ENCODE measurements at regions not wholly inside any gene's neighbourhood (a gene's known extent, or its start where the extent isn't known, plus 50 kb on each side); places are given as distances from the start of the nearest gene placed in this dataset.
"Not testable (repeated sequence)": the region's sequence is repeated elsewhere in the genome, so short reads cannot be mapped to it uniquely, and the experiment has no call there.

GRCh38 chr9:31821583-31821982 lies 562.9 kb upstream of the ACO1 start:
- no peak for DNase-seq (ENCODE audit: low spot score)

GRCh38 chr9:31823365-31823764 lies 561.1 kb upstream of the ACO1 start:
- DNase-seq (ENCODE audit: low spot score), result no peak

DNA sequence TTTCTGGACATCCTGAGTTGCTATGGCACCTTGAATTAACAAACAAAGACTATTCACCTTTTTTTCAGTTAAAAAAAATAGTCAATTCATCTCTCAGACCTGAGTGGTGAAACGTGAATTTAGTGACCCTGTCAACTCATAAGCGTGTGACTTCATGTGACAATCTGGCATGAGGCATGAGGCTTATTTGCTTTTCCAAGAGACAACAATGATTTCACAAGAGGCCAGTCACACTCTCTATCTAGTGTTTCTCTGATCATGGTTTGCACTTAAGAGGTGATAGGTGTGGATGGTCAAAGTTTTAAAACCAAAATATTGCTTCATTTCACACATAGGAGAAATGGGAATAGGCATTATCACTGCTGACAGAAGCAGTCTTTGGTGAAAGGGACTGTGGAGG lies 559.6 kb upstream of the ACO1 start:
- DNase-seq (ENCODE audit: low spot score), result no peak

GRCh38 chr9:31837211-31837610 lies 547.2 kb upstream of the ACO1 start:
- DNase-seq (ENCODE audit: low spot score), result no peak

DNA sequence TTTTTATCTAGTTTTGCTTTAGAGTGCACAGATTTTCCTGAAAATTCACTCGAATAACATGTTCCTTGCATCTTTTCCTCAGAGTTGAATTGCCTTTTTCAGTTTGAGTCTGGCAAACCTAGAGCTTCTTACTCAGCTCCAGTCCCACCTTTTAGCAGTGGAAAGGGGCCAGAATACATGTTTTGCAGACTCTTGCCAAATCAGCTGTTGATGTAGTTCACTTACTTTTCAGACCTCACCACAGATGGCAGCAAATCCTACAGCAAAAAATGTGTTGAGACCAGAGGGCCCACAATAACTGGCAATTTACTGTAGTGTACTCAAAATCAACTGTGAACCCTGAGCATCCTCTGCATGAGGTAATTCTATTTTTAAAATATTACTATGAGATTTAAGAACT lies 545.2 kb upstream of the ACO1 start:
- no peak for DNase-seq (ENCODE audit: low spot score)

DNA sequence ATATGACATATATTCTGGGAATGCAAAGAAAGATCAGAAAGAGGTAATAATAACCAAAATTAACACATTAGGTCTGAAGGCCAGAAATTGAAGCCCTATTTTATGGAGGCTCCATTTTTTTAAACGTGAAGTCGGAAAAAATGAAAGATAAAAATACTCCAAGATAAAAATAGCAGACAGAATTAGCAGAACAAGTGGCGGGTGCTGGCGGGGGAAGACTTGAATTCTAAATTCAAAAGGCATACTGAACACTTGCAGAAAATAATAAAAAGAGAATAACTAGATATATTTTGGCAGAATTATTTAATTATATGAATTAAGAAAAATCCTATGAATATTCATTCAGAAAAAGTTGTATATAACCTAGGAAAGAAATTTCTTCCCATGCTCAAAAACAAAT lies 543.7 kb upstream of the ACO1 start:
- DNase-seq (ENCODE audit: low spot score), result no peak

GRCh38 chr9:31847963-31848362 lies 536.5 kb upstream of the ACO1 start:
- no peak for DNase-seq (ENCODE audit: low spot score)

- DNase-seq (ENCODE audit: low spot score), result no peak
These were observed 535.7 kb upstream of the ACO1 start for GRCh38 chr9:31848505-31849285.

- DNase-seq (ENCODE audit: low spot score), result no peak
These were observed 530.3 kb upstream of the ACO1 start for GRCh38 chr9:31854187-31854586.

DNA sequence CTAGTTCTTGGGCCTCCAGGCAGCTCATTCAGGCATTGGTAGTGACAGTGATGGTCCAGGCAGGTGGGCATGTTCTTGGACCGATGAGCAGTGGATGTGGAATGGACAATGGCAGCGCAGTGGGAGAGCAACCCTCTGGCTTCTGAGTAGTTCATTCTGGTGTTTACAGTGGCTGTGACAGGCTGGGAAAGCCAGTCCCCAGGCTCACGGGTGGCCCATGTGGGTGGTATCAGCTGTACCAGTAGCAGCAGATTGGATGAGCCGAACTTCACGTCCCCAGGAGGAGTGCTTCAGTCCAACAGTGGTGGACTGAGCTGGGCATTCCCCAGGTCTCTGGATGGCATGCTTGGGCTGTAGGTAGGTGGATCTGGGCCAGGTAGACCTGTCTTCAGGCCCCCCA lies 515.6 kb upstream of the ACO1 start:
- no peak for DNase-seq (ENCODE audit: low spot score)

GRCh38 chr9:31870276-31870675 lies 514.2 kb upstream of the ACO1 start:
- no peak for DNase-seq (ENCODE audit: low spot score)

- no peak for DNase-seq (ENCODE audit: low spot score)
These were observed 510.7 kb upstream of the ACO1 start for GRCh38 chr9:31873722-31874121.

DNA sequence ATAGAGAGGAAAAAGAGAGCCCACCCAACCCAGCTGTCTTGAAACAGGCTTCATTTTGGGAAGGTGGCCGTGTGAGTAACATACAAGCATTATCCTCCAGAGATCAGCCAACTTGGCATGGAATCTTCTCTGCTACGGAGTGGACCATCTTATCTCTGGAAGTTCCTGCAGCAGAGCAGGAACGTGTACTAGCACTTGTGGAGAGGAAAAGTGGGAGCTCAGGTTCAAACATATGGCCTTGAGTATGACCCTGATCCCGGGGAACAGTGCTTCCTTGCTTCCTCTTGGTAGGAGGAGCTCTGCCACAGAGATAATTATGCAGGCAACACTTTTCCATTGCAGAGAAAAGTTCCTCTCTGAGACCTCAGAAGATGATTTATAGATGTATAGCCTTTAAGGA lies 490.4 kb upstream of the ACO1 start:
- DNase-seq (ENCODE audit: low spot score), result no peak

DNA sequence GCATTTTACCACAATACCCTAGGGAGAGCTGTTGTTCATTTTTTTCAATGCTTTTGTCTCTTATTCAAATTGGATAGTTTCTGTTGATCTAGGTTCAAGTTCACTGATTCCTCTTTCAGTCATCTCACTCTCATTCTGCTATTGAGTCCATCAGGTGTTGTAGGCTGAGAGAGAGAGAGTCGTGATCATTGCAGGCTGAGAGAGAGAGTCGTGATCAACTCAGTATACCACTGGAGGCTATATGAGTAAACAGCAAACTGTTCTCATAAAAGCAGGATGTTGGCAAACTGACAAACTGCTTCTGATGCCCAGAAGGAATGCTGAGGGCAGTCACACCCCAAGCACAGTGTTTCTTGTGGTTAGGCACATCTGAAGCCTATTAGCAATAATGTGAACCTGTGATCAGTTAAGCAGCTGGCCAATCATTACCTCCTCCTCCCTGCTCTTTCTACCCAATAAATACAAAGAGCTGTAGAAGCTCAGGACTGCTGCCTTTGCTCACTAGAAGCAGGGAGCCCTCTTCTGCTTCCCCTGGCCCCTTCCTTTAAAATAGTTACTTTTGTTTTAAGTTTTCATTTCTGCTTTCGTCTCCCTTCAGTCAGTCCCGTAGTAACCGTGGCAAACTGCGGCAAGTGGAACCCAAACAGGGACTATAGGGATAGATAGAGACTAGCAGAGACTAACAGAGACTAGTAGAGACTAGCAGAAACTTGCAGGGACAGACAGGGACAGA lies 476.1 kb upstream of the ACO1 start:
- DNase-seq (ENCODE audit: low spot score), result no peak

DNA sequence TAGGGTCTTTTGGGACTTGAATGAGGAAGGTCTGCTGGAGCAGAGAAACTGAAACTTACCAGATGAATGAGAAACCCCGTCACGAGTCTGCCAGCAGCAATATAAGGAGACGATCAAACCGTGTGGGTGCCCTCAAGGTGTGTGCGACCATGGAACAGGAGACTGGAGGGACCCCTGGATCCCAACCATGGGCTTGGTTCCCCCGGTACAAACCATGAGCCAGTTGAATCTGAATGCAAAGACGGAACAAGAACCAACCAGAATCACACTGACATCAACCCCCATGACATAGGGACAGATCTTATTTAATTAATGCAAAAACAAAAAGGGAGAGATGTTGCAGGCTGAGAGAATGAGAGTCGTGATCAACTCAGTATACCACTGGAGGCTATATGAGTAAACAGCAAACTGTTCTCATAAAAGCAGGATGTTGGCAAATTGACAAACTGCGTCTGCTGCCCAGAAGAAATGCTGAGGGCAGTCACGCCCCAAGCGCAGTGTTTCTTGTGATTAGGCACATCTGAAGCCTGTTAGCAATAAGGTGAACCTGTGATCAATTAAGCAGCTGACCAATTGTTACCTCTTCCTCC lies 475.5 kb upstream of the ACO1 start:
- no peak for DNase-seq (ENCODE audit: low spot score)

- DNase-seq (ENCODE audit: low spot score), result no peak
These were observed 471.8 kb upstream of the ACO1 start for GRCh38 chr9:31912636-31913035.

DNA sequence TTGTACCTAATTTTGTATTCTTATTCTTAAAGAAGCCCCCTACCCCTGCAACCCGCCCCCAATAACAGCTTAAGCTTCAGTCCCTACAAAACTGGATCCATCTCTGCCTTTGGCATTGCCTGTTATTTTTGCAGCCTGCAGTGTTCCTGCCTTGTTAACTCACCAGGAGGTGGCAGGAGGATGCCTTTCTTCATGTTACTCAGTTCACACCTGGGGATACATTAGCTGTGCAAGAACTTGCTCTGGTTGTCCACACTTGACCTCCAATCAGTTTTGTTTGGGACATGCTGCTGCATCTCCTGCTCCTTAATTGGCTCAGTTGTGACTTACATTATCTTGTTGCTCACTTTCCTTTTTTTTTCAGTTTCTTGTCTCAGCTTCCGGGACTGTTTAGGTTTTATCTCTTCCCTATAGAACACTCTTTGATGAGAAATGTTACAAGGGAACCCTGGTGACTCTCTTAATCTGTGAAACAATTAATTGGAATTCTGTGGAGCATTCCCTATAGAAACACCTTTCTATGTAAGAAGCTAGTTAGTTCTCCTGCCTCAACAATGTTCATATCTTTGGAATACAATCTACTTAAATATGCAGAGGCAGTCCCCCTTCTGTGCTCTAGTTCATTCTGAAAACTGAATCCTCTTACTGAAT lies 467.7 kb upstream of the ACO1 start:
- no peak for DNase-seq (ENCODE audit: low spot score)

GRCh38 chr9:31937737-31938136 lies 446.7 kb upstream of the ACO1 start:
- DNase-seq (ENCODE audit: low spot score), result not testable (repeated sequence)

DNA sequence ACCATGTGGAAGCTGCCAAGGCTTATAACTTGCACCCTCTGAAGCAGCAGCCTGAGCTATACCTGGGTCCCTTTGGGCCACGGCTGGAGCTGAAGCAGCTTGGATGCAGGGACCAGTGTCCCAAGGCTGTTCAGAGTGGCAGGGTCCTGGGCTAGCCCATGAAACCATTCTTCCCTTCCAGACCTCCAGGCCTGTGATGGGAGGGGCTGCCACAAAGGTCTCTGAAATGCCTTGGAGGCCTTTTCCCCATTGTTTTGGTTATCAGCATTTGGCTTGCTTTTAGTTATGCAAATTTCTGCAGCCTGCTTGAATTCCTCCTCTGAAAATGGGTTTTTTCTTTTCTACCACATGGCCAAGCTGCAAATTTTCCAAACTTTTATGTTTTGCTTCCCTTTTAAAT lies 433.7 kb upstream of the ACO1 start:
- no peak for DNase-seq (ENCODE audit: low spot score)

DNA sequence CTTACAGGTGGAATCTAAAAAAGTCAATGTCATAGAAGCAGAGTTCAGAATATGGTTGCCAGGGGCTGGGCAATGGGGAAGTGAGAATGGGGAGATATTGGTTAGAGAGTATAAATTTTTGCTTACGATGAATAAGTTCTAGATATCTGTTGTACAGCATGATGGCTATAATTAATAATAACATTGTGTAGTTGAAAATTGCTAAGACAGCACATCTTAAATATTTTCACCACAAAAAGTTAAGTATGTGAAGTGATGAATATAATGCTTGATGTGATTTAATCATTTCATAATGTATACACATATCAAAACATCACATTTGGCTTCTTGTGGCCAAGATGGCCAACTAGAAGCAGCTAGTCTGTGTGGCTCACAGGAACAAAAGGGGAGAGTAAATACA lies 425.9 kb upstream of the ACO1 start:
- DNase-seq (ENCODE audit: low spot score), result no peak

DNA sequence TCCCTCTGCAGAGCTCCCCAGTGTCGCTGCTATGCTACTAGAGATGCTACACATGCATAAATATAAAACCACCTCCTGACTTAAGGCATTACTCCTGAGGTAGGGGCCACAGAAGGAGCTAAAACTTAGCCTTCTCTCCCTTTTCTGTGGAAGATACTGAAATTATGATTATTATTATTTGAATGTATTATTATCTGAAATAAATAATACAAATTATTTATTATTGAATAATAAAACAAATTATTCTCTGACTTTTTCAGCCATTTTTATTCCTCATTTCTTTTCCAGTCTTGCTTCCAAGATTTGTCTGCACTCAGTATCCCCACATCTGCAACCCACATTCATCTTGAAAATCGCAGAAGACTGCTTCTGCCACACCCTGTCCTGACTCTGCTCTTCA lies 414.9 kb upstream of the ACO1 start:
- no peak for DNase-seq (ENCODE audit: low spot score)

GRCh38 chr9:31983895-31984294 lies 400.5 kb upstream of the ACO1 start:
- DNase-seq (ENCODE audit: low spot score), result no peak

- DNase-seq (ENCODE audit: low spot score), result no peak
These were observed 388.1 kb upstream of the ACO1 start for GRCh38 chr9:31996331-31996730.

Data from kidney capillary endothelial cell (primary cell).